GM12892 (cell line): ENCODE measurements at regions not wholly inside any gene's neighbourhood (a gene's known extent, or its start where the extent isn't known, plus 50 kb on each side); places are given as distances from the start of the nearest gene placed in this dataset.

Experiments
- POLR2A ChIP-seq: IDR thresholded peaks from 2 replicates; pipeline ENCODE4 v1.6.1; 2011; ENCODE audit warnings: low read depth, low read length, control low read depth
- POLR2AphosphoS5 ChIP-seq: IDR thresholded peaks from 2 replicates; pipeline ENCODE4 v1.6.1; 2011; ENCODE audit warnings: low read depth, low read length, control low read depth
- TAF1 ChIP-seq: IDR thresholded peaks from 2 replicates; pipeline ENCODE4 v1.6.1; 2011; ENCODE audit warnings: low read depth, mild to moderate bottlenecking, control low read depth, low read length, borderline replicate concordance

GRCh38 chr3:28948685-28949084 lies 332.2 kb upstream of the RBMS3 start:
- TF ChIP-seq POLR2A, result no peak
- no peak for TF ChIP-seq POLR2AphosphoS5
- TF ChIP-seq TAF1, result no peak
